ENCODE measurements at regions not wholly inside any gene's neighbourhood (a gene's known extent, or its start where the extent isn't known, plus 50 kb on each side); places are given as distances from the start of the nearest gene placed in this dataset.
"Not testable (repeated sequence)": the region's sequence is repeated elsewhere in the genome, so short reads cannot be mapped to it uniquely, and the experiment has no call there.

GRCh38 chr19:41495589-41495988 is 52.6 kb downstream of the ERICH4 start:
- H3K27me3 ChIP-seq (ENCODE audit: insufficient read depth, low read length): peaks cover 10% of the 10 kb centered on the region; the same call in 1 of the 2 replicates
- H3K27ac ChIP-seq (ENCODE audit: low read depth, low read length): no peak overlapping the region
- H3K4me3 ChIP-seq (ENCODE audit: low read length): no peak overlapping the region
- H3K9me3 ChIP-seq (ENCODE audit: insufficient read depth, low read depth, low read length): 0 out of 2 replicates have a peak, but pooled peaks cover 4% of the 10 kb centered on the region
- 35% methylated on average over 1 of the region's 1 CpG for WGBS
- no peaks in the 10 kb centered on the region for H3K36me3 ChIP-seq (ENCODE audit: insufficient read depth, low read length)
- H3K4me1 ChIP-seq (ENCODE audit: insufficient read depth, low read length): no peaks in the 10 kb centered on the region
- no peak overlapping the region for H3K9ac ChIP-seq (ENCODE audit: low read depth, low read length)

DNA sequence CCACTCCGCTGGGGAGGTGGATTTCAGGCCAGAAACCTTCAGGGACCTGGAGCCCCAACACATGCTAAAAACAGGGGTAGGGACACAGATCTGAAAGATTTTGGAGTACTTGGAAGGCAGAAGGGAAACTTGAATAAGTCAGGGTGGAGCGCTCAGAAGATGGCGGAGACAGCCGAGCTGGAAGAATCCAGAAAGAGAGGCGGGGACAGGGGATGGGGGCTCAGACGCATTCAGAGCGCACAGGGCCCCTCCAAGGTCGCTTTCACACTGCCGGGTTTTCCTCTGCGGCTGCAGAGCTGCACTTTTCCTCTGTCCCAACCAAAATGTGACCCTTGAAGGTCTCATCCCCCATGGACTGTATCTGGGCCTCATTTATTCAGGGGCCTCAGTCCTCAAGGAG is 56.9 kb downstream of the ERICH4 start:
- H3K27me3 ChIP-seq (ENCODE audit: insufficient read depth, low read length): peaks cover 16% of the 10 kb centered on the region
- H3K27ac ChIP-seq (ENCODE audit: low read depth, low read length): no peak overlapping the region
- 95% methylated on average over 10 of the region's 10 CpGs for WGBS
- no peaks in the 10 kb centered on the region for H3K9me3 ChIP-seq (ENCODE audit: insufficient read depth, low read depth, low read length)
- no peaks in the 10 kb centered on the region for H3K36me3 ChIP-seq (ENCODE audit: insufficient read depth, low read length)
- H3K4me3 ChIP-seq (ENCODE audit: low read length): no peak overlapping the region
- no peak overlapping the region for H3K9ac ChIP-seq (ENCODE audit: low read depth, low read length)
- no peaks in the 10 kb centered on the region for H3K4me1 ChIP-seq (ENCODE audit: insufficient read depth, low read length)

DNA sequence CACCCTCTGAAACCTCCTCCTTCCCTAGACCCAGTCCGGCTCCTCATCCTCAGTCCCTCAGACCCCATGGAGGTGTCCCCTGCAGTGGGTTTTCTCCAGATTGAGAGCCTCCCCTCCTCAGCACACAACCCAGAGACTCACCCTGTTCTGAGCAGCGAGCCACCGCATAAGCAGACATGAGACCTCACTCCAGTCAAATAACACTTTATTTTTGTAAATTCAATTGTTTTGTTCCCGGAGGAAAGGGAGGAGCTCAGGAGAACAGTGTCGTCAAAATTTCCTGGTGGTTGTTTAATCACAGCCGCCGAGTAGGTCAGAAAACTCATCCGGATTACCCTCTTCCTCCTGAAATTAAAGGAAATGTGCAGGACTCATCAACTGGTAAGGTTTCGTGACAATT is 57.5 kb downstream of the ERICH4 start:
- no peak overlapping the region for H3K4me3 ChIP-seq (ENCODE audit: low read length)
- H3K9me3 ChIP-seq (ENCODE audit: insufficient read depth, low read depth, low read length): no peaks in the 10 kb centered on the region
- H3K9ac ChIP-seq (ENCODE audit: low read depth, low read length): no peak overlapping the region
- 93% methylated on average over 9 of the region's 9 CpGs for WGBS
- H3K4me1 ChIP-seq (ENCODE audit: insufficient read depth, low read length): no peaks in the 10 kb centered on the region
- no peaks in the 10 kb centered on the region for H3K36me3 ChIP-seq (ENCODE audit: insufficient read depth, low read length)
- H3K27me3 ChIP-seq (ENCODE audit: insufficient read depth, low read length): peaks cover 16% of the 10 kb centered on the region
- no peak overlapping the region for H3K27ac ChIP-seq (ENCODE audit: low read depth, low read length)

DNA sequence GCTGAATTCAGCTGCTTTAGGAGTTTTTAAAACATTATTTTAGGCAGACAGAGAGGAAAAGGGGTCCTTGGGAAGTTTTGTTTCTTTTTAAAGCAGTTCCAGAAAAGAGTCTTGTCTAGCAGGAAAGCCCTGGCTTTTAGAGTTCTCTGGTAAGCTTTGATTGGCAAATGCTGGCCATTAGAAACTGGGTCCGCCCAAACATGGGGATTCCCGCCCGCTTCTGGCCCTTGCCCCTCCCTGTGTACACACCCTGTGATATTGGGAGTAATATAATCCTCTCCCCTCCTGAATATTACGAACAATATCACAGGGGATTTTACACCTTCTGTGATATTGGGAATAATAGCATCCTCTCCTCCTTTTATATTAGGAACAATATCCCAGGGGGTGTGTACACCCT is 58.9 kb downstream of the ERICH4 start:
- no peak overlapping the region for H3K27ac ChIP-seq (ENCODE audit: low read depth, low read length)
- H3K27me3 ChIP-seq (ENCODE audit: insufficient read depth, low read length): peaks cover 16% of the 10 kb centered on the region

DNA sequence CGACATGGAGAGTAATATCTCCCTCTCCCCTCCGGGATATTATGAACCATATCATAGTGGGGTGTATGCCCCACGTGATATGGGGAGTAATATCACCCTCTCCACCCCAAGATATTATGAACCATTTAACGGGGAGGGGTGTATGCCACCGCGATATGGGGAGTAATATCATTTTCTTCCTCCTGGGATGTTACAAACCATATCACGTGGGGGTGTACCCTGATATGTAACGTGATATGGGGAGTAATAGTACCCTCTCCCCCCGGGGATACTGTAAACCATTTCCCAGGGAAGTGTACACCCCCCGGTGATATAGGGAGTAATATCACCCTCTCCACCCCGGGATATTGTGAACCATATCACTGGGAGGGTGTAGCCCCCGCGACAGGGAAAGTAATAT is 62.1 kb downstream of the ERICH4 start:
- H3K27ac ChIP-seq (ENCODE audit: low read depth, low read length): no peak overlapping the region
- no peaks in the 10 kb centered on the region for H3K4me1 ChIP-seq (ENCODE audit: insufficient read depth, low read length)
- no peak overlapping the region for H3K9ac ChIP-seq (ENCODE audit: low read depth, low read length)
- H3K36me3 ChIP-seq (ENCODE audit: insufficient read depth, low read length): no peaks in the 10 kb centered on the region
- no peaks in the 10 kb centered on the region for H3K9me3 ChIP-seq (ENCODE audit: insufficient read depth, low read depth, low read length)
- 80% methylated on average over 7 of the region's 13 CpGs for WGBS
- no peak overlapping the region for H3K4me3 ChIP-seq (ENCODE audit: low read length)
- peaks cover 13% of the 10 kb centered on the region for H3K27me3 ChIP-seq (ENCODE audit: insufficient read depth, low read length)

More for the DNA sequence above, 58.9 kb downstream of the ERICH4 start:
- no peaks in the 10 kb centered on the region for H3K9me3 ChIP-seq (ENCODE audit: insufficient read depth, low read depth, low read length)
- no peak overlapping the region for H3K9ac ChIP-seq (ENCODE audit: low read depth, low read length)
- H3K4me1 ChIP-seq (ENCODE audit: insufficient read depth, low read length): no peaks in the 10 kb centered on the region
- H3K4me3 ChIP-seq (ENCODE audit: low read length): no peak overlapping the region
- 75% methylated on average over 3 of the region's 4 CpGs for WGBS
- no peaks in the 10 kb centered on the region for H3K36me3 ChIP-seq (ENCODE audit: insufficient read depth, low read length)

DNA sequence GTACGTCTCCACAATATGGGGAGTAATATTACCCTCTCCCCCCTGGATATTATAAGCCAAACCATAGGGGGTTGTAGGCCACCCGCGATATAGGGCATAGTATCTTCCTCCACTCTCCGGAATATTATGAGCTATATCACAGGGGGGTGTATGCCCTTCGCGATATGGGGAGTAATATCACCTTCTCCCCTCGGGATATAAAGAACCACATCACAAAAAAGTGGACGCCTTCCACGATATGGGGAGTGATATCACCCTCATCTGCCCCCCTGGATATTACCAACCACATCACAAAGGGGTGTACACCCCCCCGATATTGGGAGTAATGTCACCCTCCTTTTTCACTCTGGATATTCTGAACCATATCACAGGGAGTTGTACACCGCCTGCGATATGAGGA is 65.5 kb upstream of the CEACAM21 start:
- 76% methylated on average over 5 of the region's 12 CpGs for WGBS
- H3K9me3 ChIP-seq (ENCODE audit: insufficient read depth, low read depth, low read length): no peaks in the 10 kb centered on the region; the same call in 1 of the 2 replicates
- H3K4me1 ChIP-seq (ENCODE audit: insufficient read depth, low read length): no peaks in the 10 kb centered on the region
- no peak overlapping the region for H3K4me3 ChIP-seq (ENCODE audit: low read length)
- no peak overlapping the region for H3K9ac ChIP-seq (ENCODE audit: low read depth, low read length)
- peaks cover 8% of the 10 kb centered on the region; the same call in 1 of the 2 replicates for H3K27me3 ChIP-seq (ENCODE audit: insufficient read depth, low read length)
- no peaks in the 10 kb centered on the region for H3K36me3 ChIP-seq (ENCODE audit: insufficient read depth, low read length)
- no peak overlapping the region for H3K27ac ChIP-seq (ENCODE audit: low read depth, low read length)

- 97% methylated on average over 5 of the region's 8 CpGs for WGBS
- Histone ChIP-seq H3K4me3 (ENCODE audit: low read length) (no peak overlapping the region), H3K27ac (ENCODE audit: low read depth, low read length) (no peak overlapping the region), H3K4me1 (ENCODE audit: insufficient read depth, low read length) (no peaks in the 10 kb centered on the region), H3K9me3 (ENCODE audit: insufficient read depth, low read depth, low read length) (no peaks in the 10 kb centered on the region; the same call in 1 of the 2 replicates), H3K36me3 (ENCODE audit: insufficient read depth, low read length) (no peaks in the 10 kb centered on the region), H3K27me3 (ENCODE audit: insufficient read depth, low read length) (peaks cover 13% of the 10 kb centered on the region), H3K9ac (ENCODE audit: low read depth, low read length) (no peak overlapping the region)
Measured at GRCh38 chr19:41511628-41512027, 64.3 kb upstream of the CEACAM21 start.

GRCh38 chr19:41515015-41515652 is 60.8 kb upstream of the CEACAM21 start:
- 63% methylated on average over 25 of the region's 25 CpGs for WGBS
- Histone ChIP-seq H3K36me3 (ENCODE audit: insufficient read depth, low read length) (no peaks in the 10 kb centered on the region), H3K4me3 (ENCODE audit: low read length) (no peak overlapping the region), H3K9ac (ENCODE audit: low read depth, low read length) (no peak overlapping the region), H3K9me3 (ENCODE audit: insufficient read depth, low read depth, low read length) (no peaks in the 10 kb centered on the region; the same call in 1 of the 2 replicates), H3K4me1 (ENCODE audit: insufficient read depth, low read length) (no peaks in the 10 kb centered on the region), H3K27me3 (ENCODE audit: insufficient read depth, low read length) (peaks cover 42% of the 10 kb centered on the region), H3K27ac (ENCODE audit: low read depth, low read length) (no peak overlapping the region)

- H3K36me3 ChIP-seq (ENCODE audit: insufficient read depth, low read length); H3K9me3 ChIP-seq (ENCODE audit: insufficient read depth, low read depth, low read length); H3K4me3 ChIP-seq (ENCODE audit: low read length); H3K4me1 ChIP-seq (ENCODE audit: insufficient read depth, low read length); H3K9ac ChIP-seq (ENCODE audit: low read depth, low read length); H3K27ac ChIP-seq (ENCODE audit: low read depth, low read length): not testable (repeated sequence)
- 84% methylated on average over 18 of the region's 19 CpGs for WGBS
- peaks cover 56% of the 10 kb centered on the region for H3K27me3 ChIP-seq (ENCODE audit: insufficient read depth, low read length)
Measured at GRCh38 chr19:41516292-41517171, 59.4 kb upstream of the CEACAM21 start.

DNA sequence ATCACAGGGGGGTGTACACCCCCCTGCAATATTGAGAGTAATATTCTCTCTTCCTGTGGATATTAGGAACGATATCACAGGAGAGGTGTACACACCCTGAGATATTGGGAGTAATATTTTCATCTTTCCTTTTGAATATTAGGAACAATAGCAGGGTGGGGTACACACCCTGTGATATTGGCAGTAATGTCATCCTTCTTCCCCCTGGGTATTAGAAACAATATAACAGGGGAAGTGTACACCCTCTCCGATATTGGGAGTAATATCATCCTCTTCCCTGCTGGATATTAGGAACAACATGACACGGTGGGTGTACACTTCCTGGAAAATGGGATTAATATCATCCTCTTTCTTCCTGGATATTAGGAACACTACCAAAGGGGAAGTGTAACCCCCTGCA is 57.8 kb upstream of the CEACAM21 start:
- 67% methylated on average over 2 of the region's 3 CpGs for WGBS
- Histone ChIP-seq H3K4me1 (ENCODE audit: insufficient read depth, low read length) (no peaks in the 10 kb centered on the region), H3K36me3 (ENCODE audit: insufficient read depth, low read length) (no peaks in the 10 kb centered on the region), H3K27ac (ENCODE audit: low read depth, low read length) (no peak overlapping the region), H3K9ac (ENCODE audit: low read depth, low read length) (no peak overlapping the region), H3K9me3 (ENCODE audit: insufficient read depth, low read depth, low read length) (no peaks in the 10 kb centered on the region; the same call in 1 of the 2 replicates), H3K4me3 (ENCODE audit: low read length) (no peak overlapping the region), H3K27me3 (ENCODE audit: insufficient read depth, low read length) (peaks cover 72% of the 10 kb centered on the region)

GRCh38 chr19:41521138-41521930 is 54.6 kb upstream of the CEACAM21 start:
- peaks cover 85% of the 10 kb centered on the region for H3K27me3 ChIP-seq (ENCODE audit: insufficient read depth, low read length)
- not testable (repeated sequence) for H3K4me1 ChIP-seq (ENCODE audit: insufficient read depth, low read length); H3K27ac ChIP-seq (ENCODE audit: low read depth, low read length); H3K36me3 ChIP-seq (ENCODE audit: insufficient read depth, low read length); H3K9ac ChIP-seq (ENCODE audit: low read depth, low read length); H3K9me3 ChIP-seq (ENCODE audit: insufficient read depth, low read depth, low read length)
- H3K4me3 ChIP-seq (ENCODE audit: low read length): peak overlapping the region; percentile 36
- WGBS: 66% methylated on average over 18 of the region's 18 CpGs
